ENCODE measurements at regions not wholly inside any gene's neighbourhood (a gene's known extent, or its start where the extent isn't known, plus 50 kb on each side); places are given as distances from the start of the nearest gene placed in this dataset.

- H3K9me3 ChIP-seq = no peaks in the 10 kb centered on the region
- H3K4me3 ChIP-seq = no peak overlapping the region
- 87% methylated on average over 5 of the region's 5 CpGs for WGBS
- no peak for DNase-seq (ENCODE audit: low spot score)
- H3K4me1 ChIP-seq (replicated peaks) = no peaks in the 10 kb centered on the region
- no peak for TF ChIP-seq CTCF (IDR thresholded peaks at IDR 0.05)
- TF ChIP-seq POLR2A (IDR thresholded peaks at IDR 0.05) = no peak
- TF ChIP-seq POLR2AphosphoS5 (IDR thresholded peaks at IDR 0.05) = no peak
- no peaks in the 10 kb centered on the region for H3K36me3 ChIP-seq
- H3K27ac ChIP-seq = no peak overlapping the region
- intact Hi-C loops (cut with DNase I) = no loop called here
- no peaks in the 10 kb centered on the region for H3K27me3 ChIP-seq (replicated peaks; ENCODE audit: insufficient read depth)
Observed at GRCh38 chr9:28051559-28052503, 478.6 kb upstream of the C9orf72 start.

GRCh38 chr9:28053096-28053777 lies 480.0 kb upstream of the C9orf72 start:
- Histone ChIP-seq H3K9me3 (no peaks in the 10 kb centered on the region), H3K4me1 (replicated peaks) (no peaks in the 10 kb centered on the region), H3K27me3 (replicated peaks; ENCODE audit: insufficient read depth) (no peaks in the 10 kb centered on the region), H3K4me3 (no peak overlapping the region), H3K27ac (no peak overlapping the region), H3K36me3 (no peaks in the 10 kb centered on the region)
- TF ChIP-seq POLR2A (IDR thresholded peaks at IDR 0.05) = no peak
- TF ChIP-seq POLR2AphosphoS5 (IDR thresholded peaks at IDR 0.05) = no peak
- no peak for TF ChIP-seq CTCF (IDR thresholded peaks at IDR 0.05)
- 49% methylated on average over 7 of the region's 7 CpGs for WGBS
- intact Hi-C loops (cut with DNase I) = no loop called here
- no peak for DNase-seq (ENCODE audit: low spot score)

GRCh38 chr9:28056006-28056405 lies 482.7 kb upstream of the C9orf72 start:
- no peak for DNase-seq (ENCODE audit: low spot score)

GRCh38 chr9:28056466-28056865 lies 483.2 kb upstream of the C9orf72 start:
- H3K4me1 ChIP-seq (replicated peaks) = no peaks in the 10 kb centered on the region
- no peak for TF ChIP-seq POLR2AphosphoS5 (IDR thresholded peaks at IDR 0.05)
- no peak for TF ChIP-seq POLR2A (IDR thresholded peaks at IDR 0.05)
- TF ChIP-seq CTCF (IDR thresholded peaks at IDR 0.05) = no peak
- H3K36me3 ChIP-seq = no peaks in the 10 kb centered on the region
- no peak overlapping the region for H3K27ac ChIP-seq
- 100% methylated on average over 1 of the region's 1 CpG for WGBS
- intact Hi-C loops (cut with DNase I) = no loop called here
- no peaks in the 10 kb centered on the region for H3K27me3 ChIP-seq (replicated peaks; ENCODE audit: insufficient read depth)
- DNase-seq (ENCODE audit: low spot score) = no peak
- H3K9me3 ChIP-seq = no peaks in the 10 kb centered on the region
- H3K4me3 ChIP-seq = no peak overlapping the region

More at GRCh38 chr9:28056006-28056405, 482.7 kb upstream of the C9orf72 start:
- no peak for TF ChIP-seq POLR2AphosphoS5 (IDR thresholded peaks at IDR 0.05)
- TF ChIP-seq POLR2A (IDR thresholded peaks at IDR 0.05) = no peak
- no peak for TF ChIP-seq CTCF (IDR thresholded peaks at IDR 0.05)
- no peak overlapping the region for H3K4me3 ChIP-seq
- no peaks in the 10 kb centered on the region for H3K36me3 ChIP-seq
- H3K27me3 ChIP-seq (replicated peaks; ENCODE audit: insufficient read depth) = no peaks in the 10 kb centered on the region
- H3K9me3 ChIP-seq = no peaks in the 10 kb centered on the region
- 86% methylated on average over 10 of the region's 10 CpGs for WGBS
- no peaks in the 10 kb centered on the region for H3K4me1 ChIP-seq (replicated peaks)
- no peak overlapping the region for H3K27ac ChIP-seq
- intact Hi-C loops (cut with DNase I) = no loop called here

Data from prostate gland (tissue), 2 donors.